ENCODE measurements at regions not wholly inside any gene's neighbourhood (a gene's known extent, or its start where the extent isn't known, plus 50 kb on each side); places are given as distances from the start of the nearest gene placed in this dataset.

- no peak for TF ChIP-seq CTCF (conservative IDR thresholded peaks at IDR 0.05)
- no peak for DNase-seq (ENCODE audit: low read depth, low spot score)
- Mint-ChIP-seq H3K27me3 (ENCODE audit: low read depth) (no peaks in the 10 kb centered on the region), H3K9me3 (peaks cover 9% of the 10 kb centered on the region), H3K4me1 (peaks cover 8% of the 10 kb centered on the region), H3K36me3 (ENCODE audit: low read depth) (peaks cover 6% of the 10 kb centered on the region), H3K27ac (ENCODE audit: unreplicated experiment) (no peak overlapping the region), H3K4me3 (no peak overlapping the region)
Observed at GRCh38 chr13:89496478-89496877, 1825.3 kb downstream of the SLITRK5 start.

- Mint-ChIP-seq H3K4me1 (peaks cover 8% of the 10 kb centered on the region), H3K9me3 (peaks cover 8% of the 10 kb centered on the region), H3K4me3 (no peak overlapping the region), H3K27ac (ENCODE audit: unreplicated experiment) (no peak overlapping the region), H3K36me3 (ENCODE audit: low read depth) (peaks cover 2% of the 10 kb centered on the region), H3K27me3 (ENCODE audit: low read depth) (no peaks in the 10 kb centered on the region)
- no peak for DNase-seq (ENCODE audit: low read depth, low spot score)
- no peak for TF ChIP-seq CTCF (conservative IDR thresholded peaks at IDR 0.05)
Observed at GRCh38 chr13:89497658-89498057, 1826.5 kb downstream of the SLITRK5 start.

- Mint-ChIP-seq H3K4me1 (peaks cover 4% of the 10 kb centered on the region), H3K27me3 (ENCODE audit: low read depth) (no peaks in the 10 kb centered on the region)
Observed at GRCh38 chr13:89502286-89502685, 1831.1 kb downstream of the SLITRK5 start.

GRCh38 chr13:89514534-89515312, 1832.8 kb upstream of the MIR17HG start:
- H3K9me3 Mint-ChIP-seq: peaks cover 19% of the 10 kb centered on the region
- H3K27me3 Mint-ChIP-seq (ENCODE audit: low read depth): no peaks in the 10 kb centered on the region
- H3K4me3 Mint-ChIP-seq: no peak overlapping the region
- H3K27ac Mint-ChIP-seq (ENCODE audit: unreplicated experiment): peak overlapping the region; percentile 36
- TF ChIP-seq CTCF (conservative IDR thresholded peaks at IDR 0.05): no peak
- peaks cover 4% of the 10 kb centered on the region for H3K36me3 Mint-ChIP-seq (ENCODE audit: low read depth)
- DNase-seq (ENCODE audit: low read depth, low spot score): no peak
- H3K4me1 Mint-ChIP-seq: peaks cover 22% of the 10 kb centered on the region

More at GRCh38 chr13:89502286-89502685, 1831.1 kb downstream of the SLITRK5 start:
- H3K9me3 Mint-ChIP-seq: no peaks in the 10 kb centered on the region
- no peak overlapping the region for H3K4me3 Mint-ChIP-seq
- no peak for TF ChIP-seq CTCF (conservative IDR thresholded peaks at IDR 0.05)
- no peak overlapping the region for H3K27ac Mint-ChIP-seq (ENCODE audit: unreplicated experiment)
- H3K36me3 Mint-ChIP-seq (ENCODE audit: low read depth): no peaks in the 10 kb centered on the region
- DNase-seq (ENCODE audit: low read depth, low spot score): no peak

GRCh38 chr13:89515948-89516347, 1831.5 kb upstream of the MIR17HG start:
- Mint-ChIP-seq H3K27me3 (ENCODE audit: low read depth) (no peaks in the 10 kb centered on the region), H3K36me3 (ENCODE audit: low read depth) (peaks cover 2% of the 10 kb centered on the region), H3K4me1 (peaks cover 22% of the 10 kb centered on the region), H3K27ac (ENCODE audit: unreplicated experiment) (no peak overlapping the region), H3K4me3 (no peak overlapping the region), H3K9me3 (peaks cover 15% of the 10 kb centered on the region)
- TF ChIP-seq CTCF (conservative IDR thresholded peaks at IDR 0.05): no peak
- DNase-seq (ENCODE audit: low read depth, low spot score): no peak
